HG03571 (cell line): ENCODE measurements at regions not wholly inside any gene's neighbourhood (a gene's known extent, or its start where the extent isn't known, plus 50 kb on each side); places are given as distances from the start of the nearest gene placed in this dataset.

ENCODE experiments used
- ATAC-seq: cut with Tn5 transposase; IDR thresholded peaks from one replicate; pipeline ENCODE4 v1.9.1; 2021; ENCODE audit not compliant: unreplicated experiment

GRCh38 chr16:73545755-73546154 lies 497.8 kb upstream of the ZFHX3 start:
- ATAC-seq = no peak

DNA sequence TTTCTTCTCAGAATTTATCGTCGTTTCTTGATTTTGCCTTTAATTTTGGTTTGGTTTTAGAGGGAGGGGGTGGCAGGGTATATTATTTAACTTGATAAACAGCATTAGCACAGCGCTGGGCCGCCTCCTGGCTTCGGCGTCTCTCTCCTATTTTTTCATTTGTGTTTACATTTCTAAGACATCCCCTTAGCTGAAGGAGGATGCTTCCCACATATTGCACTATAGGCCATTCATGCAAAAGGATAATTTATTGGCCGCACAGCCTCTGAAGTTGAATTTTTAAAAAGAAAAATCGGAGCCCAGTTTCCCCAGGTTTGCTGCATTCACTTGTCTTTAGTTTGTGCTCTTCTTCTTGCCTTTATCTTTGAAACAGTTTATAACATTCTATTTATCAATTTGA lies 497.4 kb upstream of the ZFHX3 start:
- no peak for ATAC-seq

DNA sequence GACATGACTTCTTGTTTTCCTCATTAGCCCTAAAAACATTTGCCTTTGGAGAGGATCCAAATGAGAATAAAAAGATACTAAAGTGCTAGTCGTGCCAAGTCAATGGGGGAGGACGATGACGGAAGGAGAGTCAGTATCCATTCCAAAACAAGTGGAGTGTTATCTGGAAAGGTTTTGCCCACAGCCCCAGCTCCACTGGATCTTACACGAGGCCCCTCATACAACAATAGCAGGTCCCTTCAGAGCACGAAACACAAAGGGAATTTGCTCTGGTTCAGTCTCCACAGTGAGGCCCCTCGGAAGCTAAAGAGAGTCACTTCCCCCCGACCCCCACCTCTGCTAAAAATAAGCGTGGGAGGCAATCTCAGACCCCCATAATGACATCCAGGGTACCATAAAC lies 496.9 kb upstream of the ZFHX3 start:
- ATAC-seq = no peak

DNA sequence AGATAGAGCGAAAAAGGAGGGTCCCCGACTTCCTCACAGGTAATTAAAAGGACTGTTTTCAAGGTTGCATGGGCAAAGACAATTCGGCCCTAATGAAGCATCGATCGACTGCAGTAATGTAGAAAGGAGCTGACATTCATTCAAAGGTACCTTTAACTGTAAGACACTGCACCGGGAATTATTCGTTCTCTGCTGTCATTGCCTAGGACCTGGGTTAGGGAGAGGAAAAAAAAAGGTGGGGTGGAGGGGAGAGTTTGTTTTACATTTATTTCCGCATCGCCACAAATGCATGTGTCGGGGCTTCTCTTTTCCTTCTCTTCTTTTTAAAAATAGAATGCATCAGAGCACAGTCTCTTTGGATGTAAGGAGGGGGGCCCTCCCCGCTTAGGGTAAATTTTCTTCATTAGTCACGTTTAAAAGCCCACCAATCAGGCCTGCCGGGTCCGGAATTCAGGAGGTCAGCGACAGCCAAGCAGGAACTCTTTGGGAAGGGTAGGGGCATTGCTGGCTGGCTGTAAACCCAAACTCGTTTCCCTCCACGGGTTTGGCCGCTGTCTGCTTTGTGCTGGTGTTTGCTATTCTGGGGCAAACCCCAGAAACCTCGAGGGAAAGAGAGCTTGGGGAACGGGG lies 496.2 kb upstream of the ZFHX3 start:
- no peak for ATAC-seq

GRCh38 chr16:73543331-73543969 lies 495.5 kb upstream of the ZFHX3 start:
- no peak for ATAC-seq

- no peak for ATAC-seq
Measured at GRCh38 chr16:73542885-73543284, 495.0 kb upstream of the ZFHX3 start.

DNA sequence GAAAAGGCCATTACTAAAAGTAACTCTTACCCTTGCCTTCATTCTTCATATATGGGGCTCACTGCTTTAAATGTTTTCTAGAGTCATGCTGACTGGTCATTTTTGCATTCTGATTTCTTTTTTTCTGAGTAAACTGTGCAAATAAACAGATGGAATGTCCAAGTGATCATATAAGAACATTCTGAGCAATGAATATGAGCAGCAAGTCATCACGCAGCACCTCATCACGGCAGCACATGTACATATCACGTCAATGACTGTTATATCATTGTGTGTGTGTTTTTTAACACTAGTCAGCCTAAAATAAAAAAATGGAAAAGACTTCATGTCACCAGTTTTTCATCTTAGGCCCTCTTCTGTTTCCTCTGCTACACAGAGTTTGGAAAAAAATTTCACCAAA lies 490.0 kb upstream of the ZFHX3 start:
- no peak for ATAC-seq

GRCh38 chr16:73536931-73537330 lies 489.0 kb upstream of the ZFHX3 start:
- no peak for ATAC-seq

- ATAC-seq = no peak
Measured at GRCh38 chr16:73531021-73531420, 483.1 kb upstream of the ZFHX3 start.

DNA sequence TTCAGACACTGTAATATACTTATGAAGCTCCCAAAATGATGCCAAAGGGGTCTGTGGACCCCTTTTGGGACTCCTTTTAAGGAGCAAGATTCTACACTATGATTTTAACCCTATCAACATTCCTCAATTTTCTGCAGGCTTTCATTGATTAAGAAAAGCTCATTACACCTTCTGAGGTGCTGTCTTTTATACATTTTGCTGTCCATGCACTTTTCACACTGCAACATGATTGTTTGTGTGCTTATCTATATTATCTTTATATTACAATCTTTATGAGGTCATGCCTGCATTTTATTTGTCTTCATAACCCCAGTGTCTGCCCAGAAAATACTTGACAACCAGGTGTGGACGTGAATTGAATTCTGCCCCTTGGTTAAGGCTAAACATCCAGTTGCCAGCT lies 482.6 kb upstream of the ZFHX3 start:
- ATAC-seq = no peak

- no peak for ATAC-seq
Measured at GRCh38 chr16:73529303-73530012, 481.5 kb upstream of the ZFHX3 start.

- no peak for ATAC-seq
Measured at GRCh38 chr16:73527187-73527586, 479.3 kb upstream of the ZFHX3 start.

DNA sequence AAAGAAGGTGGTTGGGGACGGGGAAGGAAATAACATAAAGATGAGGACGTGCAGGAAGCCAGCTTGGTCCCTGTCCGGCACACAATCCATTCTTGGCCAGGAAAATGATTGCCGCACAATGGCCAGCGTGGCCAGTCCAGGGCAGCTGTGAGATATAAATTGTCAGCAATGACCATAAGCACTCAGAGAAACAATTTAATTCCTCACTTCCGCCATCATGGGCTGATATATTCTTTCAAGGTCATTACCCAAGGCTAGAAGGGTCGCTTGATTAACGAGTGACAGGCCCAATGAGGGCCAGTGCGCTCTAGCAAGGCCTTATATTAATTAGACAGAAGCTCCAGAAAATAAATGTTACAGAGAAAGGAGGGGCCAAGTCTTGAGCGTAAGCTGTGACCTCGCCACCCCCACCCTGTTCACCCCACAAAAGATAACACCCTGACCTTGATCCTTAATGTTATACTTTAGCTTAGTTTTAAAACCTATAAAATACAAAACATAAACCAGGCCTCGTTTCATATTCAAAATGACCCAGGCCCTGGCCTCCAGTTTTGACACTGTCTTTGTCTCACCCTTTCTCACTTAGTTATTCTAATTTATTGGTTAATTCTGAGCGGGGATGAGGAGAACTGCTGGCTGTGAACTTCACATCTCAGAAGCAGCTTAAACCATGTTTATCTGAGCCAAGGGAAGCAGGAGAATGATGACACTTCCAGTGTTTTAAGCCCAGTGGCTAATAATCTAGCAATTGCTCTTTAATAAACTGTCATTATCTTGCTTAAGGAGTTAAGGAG lies 478.3 kb upstream of the ZFHX3 start:
- no peak for ATAC-seq

GRCh38 chr16:73523209-73523608 lies 475.3 kb upstream of the ZFHX3 start:
- ATAC-seq = no peak

GRCh38 chr16:73521499-73521898 lies 473.6 kb upstream of the ZFHX3 start:
- ATAC-seq = no peak

- ATAC-seq = no peak
Measured at GRCh38 chr16:73515616-73516015, 467.7 kb upstream of the ZFHX3 start.

DNA sequence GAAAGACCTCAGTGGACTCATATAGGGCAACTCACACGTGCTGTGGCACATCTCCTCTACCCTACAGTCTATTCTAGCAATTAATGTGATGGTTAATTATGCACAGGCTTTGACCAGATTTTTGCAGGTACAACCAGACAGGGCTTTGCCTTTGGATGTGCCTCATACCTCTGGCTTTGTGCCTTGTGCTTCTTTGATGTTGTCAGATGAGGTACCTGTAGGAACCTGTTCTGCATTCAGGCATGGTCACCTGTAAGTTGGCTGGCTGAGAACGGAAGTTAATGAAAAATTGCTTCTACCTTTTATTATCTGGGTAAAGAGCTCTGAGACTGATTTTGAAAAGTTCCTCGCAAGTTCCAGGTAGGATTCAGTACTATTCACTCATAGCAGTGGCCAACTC lies 462.9 kb upstream of the ZFHX3 start:
- ATAC-seq = no peak

GRCh38 chr16:73506568-73507056 lies 458.7 kb upstream of the ZFHX3 start:
- ATAC-seq = no peak

DNA sequence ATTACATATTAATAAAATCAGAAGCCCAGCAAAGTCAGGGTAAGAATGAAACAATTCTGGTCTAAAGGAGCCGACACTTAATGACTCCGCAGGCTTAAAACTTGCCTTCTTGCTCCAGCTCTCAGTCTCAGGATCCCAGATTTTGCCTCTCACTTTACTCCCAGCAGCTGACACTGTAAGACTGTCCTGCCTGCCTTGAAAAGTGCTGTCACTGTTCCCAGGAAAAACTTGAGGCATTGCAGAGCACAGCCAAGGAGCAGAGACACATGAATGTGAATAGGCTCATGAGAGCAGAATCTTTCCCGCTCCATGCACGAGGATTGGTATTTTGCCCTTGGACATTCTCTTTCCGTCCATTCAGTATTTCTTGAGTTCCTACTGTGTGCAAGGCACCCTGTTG lies 457.6 kb upstream of the ZFHX3 start:
- ATAC-seq = no peak

GRCh38 chr16:73504591-73505575 lies 457.0 kb upstream of the ZFHX3 start:
- no peak for ATAC-seq
